Right lobe of liver (tissue), 6 donors: ENCODE measurements at regions not wholly inside any gene's neighbourhood (a gene's known extent, or its start where the extent isn't known, plus 50 kb on each side); places are given as distances from the start of the nearest gene placed in this dataset.

ENCODE experiments used
- ATAC-seq, 4 donors: fragments of 200-7000 bp; cut with Tn5 transposase; one replicate each; pipeline ENCODE4 v1.9.1; 2020; ENCODE audit warnings: mild to moderate bottlenecking in 4 of 4, moderate library complexity in 4 of 4
- DNase-seq, 3 donors: peaks; one replicate each; pipeline ENCODE4 v3.0.0-alpha.2; 2020
- H3K27ac ChIP-seq, 3 donors: fragments of 200-600 bp; one replicate each; pipeline ENCODE4 v1.8.0; 2022
- H3K27me3 ChIP-seq, 2 donors: fragments of 200-600 bp; one replicate each; pipeline ENCODE4 v1.8.0; 2022
- H3K36me3 ChIP-seq, 4 donors: fragments of 200-600 bp; sonication (generic) in 1 of 4; one replicate each; pipeline versions ENCODE4 v1.5.1 to v1.8.0; 2017 to 2022; ENCODE audit warnings: control low read depth in 1 of 4
- H3K4me1 ChIP-seq, 4 donors: fragments of 200-600 bp; sonication (generic) in 1 of 4; one replicate each; pipeline versions ENCODE4 v1.5.1 to v1.8.0; 2017 to 2022; ENCODE audit warnings: control low read depth in 1 of 4
- H3K4me3 ChIP-seq, 3 donors: fragments of 200-600 bp; one replicate each; pipeline ENCODE4 v1.8.0; 2022
- H3K9me3 ChIP-seq, 4 donors: fragments of 200-600 bp; sonication (generic) in 1 of 4; one replicate each; pipeline versions ENCODE4 v1.5.1 to v1.8.0; 2017 to 2022; ENCODE audit warnings: control low read depth in 1 of 4
- CTCF ChIP-seq, 4 donors: fragments of 200-600 bp in 3 of 4; fragments of 450-650 bp in 1 of 4; IDR thresholded peaks; one replicate each; pipeline versions ENCODE4 v1.5.1 to v1.8.0; 2016 to 2022; ENCODE audit warnings: antibody characterized with exemption in 4 of 4, mild to moderate bottlenecking in 2 of 4
- POLR2A ChIP-seq: fragments of 450-650 bp; IDR thresholded peaks from one replicate; pipeline ENCODE4 v1.6.1; 2017; ENCODE audit warnings: antibody characterized with exemption, mild to moderate bottlenecking
- WGBS: methylation state at CpG from one replicate; pipeline ENCODE4 v1.1.6; 2018; ENCODE audit warnings: low coverage, low lambda C conversion rate; ENCODE audit not compliant: insufficient coverage; ENCODE audit errors: missing lambda C conversion rate; 5-methylcytosine and 5-hydroxymethylcytosine counted together
- intact Hi-C, 2 donors: fragments of 100-400 bp; cut with DNase I; formaldehyde crosslinking; loops; one replicate each; pipeline versions ENCODE4 v1.11.2 to v1.14.1; 2022
- donor health status: DM: no; HTN: yes; CAD: no.
- donor health status: DM: no; HTN: no; CAD: no.
- donor health status: DM: no; HTN: no; CAD: no.
- donor health status: DM: no; HTN: yes; CAD: no.
- donor health status: DM: no; HTN: yes; CAD: no.

- Histone ChIP-seq H3K27ac (peak overlapping the region in 2 of 3 donors; percentile 20 to 41), H3K4me1 (peaks cover 0 to 13% (median 5%) of the 10 kb centered on the region in 4 donors), H3K9me3 (no peaks in the 10 kb centered on the region), H3K27me3 (no peaks in the 10 kb centered on the region), H3K36me3 (no peaks in the 10 kb centered on the region), H3K4me3 (no peak overlapping the region)
- intact Hi-C loops: no loop called here
- no peak for DNase-seq
- TF ChIP-seq POLR2A (no peak), CTCF (IDR thresholded peaks at IDR 0.05) (no peak)
- 16% methylated on average over 1 of the region's 1 CpG for WGBS
- ATAC-seq: peak; percentile 32 to 56 (median 43)
Measured at GRCh38 chr7:46549347-46549746, 628.3 kb upstream of the IGFBP3 start.

- intact Hi-C loops: no loop called here
- H3K4me3 ChIP-seq: no peak overlapping the region
Measured at GRCh38 chr7:46547044-46547443, 626.0 kb upstream of the IGFBP3 start.

GRCh38 chr7:46545790-46546189 is 624.7 kb upstream of the IGFBP3 start:
- intact Hi-C loops: no loop called here
- Histone ChIP-seq H3K27me3 (no peaks in the 10 kb centered on the region), H3K4me1 (peaks cover 0 to 8% (median 3%) of the 10 kb centered on the region in 4 donors), H3K9me3 (no peaks in the 10 kb centered on the region), H3K4me3 (no peak overlapping the region), H3K36me3 (no peaks in the 10 kb centered on the region), H3K27ac (no peak overlapping the region)
- TF ChIP-seq POLR2A (no peak), CTCF (IDR thresholded peaks at IDR 0.05) (no peak)
- DNase-seq (no peak), ATAC-seq (peak in 2 of 4 donors; percentile 54 to 67)
- 40% methylated on average over 1 of the region's 1 CpG for WGBS

More at GRCh38 chr7:46547044-46547443, 626.0 kb upstream of the IGFBP3 start:
- TF ChIP-seq CTCF (IDR thresholded peaks at IDR 0.05): no peak
- no peak for TF ChIP-seq POLR2A
- ATAC-seq: no peak
- H3K27ac ChIP-seq: no peak overlapping the region
- peaks cover 0 to 13% (median 5%) of the 10 kb centered on the region in 4 donors for H3K4me1 ChIP-seq
- H3K27me3 ChIP-seq: no peaks in the 10 kb centered on the region
- H3K9me3 ChIP-seq: no peaks in the 10 kb centered on the region
- H3K36me3 ChIP-seq: no peaks in the 10 kb centered on the region
- no peak for DNase-seq

- TF ChIP-seq CTCF (IDR thresholded peaks at IDR 0.05) (no peak), POLR2A (no peak)
- no peak overlapping the region for H3K4me3 ChIP-seq
- no peaks in the 10 kb centered on the region for H3K36me3 ChIP-seq
- peaks cover 0 to 3% (median 0%) of the 10 kb centered on the region in 4 donors for H3K4me1 ChIP-seq
- WGBS: 27% methylated on average over 2 of the region's 2 CpGs
- ATAC-seq (peak in 1 of 4 donors; percentile 50), DNase-seq (no peak)
- no peaks in the 10 kb centered on the region for H3K9me3 ChIP-seq
- no peaks in the 10 kb centered on the region for H3K27me3 ChIP-seq
- intact Hi-C loops: no loop called here
- H3K27ac ChIP-seq: no peak overlapping the region
Measured at GRCh38 chr7:46544396-46545008, 623.4 kb upstream of the IGFBP3 start.

GRCh38 chr7:46542076-46542475 is 621.0 kb upstream of the IGFBP3 start:
- ATAC-seq (no peak), DNase-seq (no peak)
- no peaks in the 10 kb centered on the region for H3K36me3 ChIP-seq
- no peak for TF ChIP-seq CTCF (IDR thresholded peaks at IDR 0.05)
- no peak for TF ChIP-seq POLR2A
- H3K4me1 ChIP-seq: no peaks in the 10 kb centered on the region
- 80% methylated on average over 1 of the region's 1 CpG for WGBS
- H3K4me3 ChIP-seq: no peak overlapping the region
- H3K27me3 ChIP-seq: no peaks in the 10 kb centered on the region
- H3K9me3 ChIP-seq: no peaks in the 10 kb centered on the region
- intact Hi-C loops: no loop called here
- H3K27ac ChIP-seq: no peak overlapping the region
